ENCODE measurements at regions not wholly inside any gene's neighbourhood (a gene's known extent, or its start where the extent isn't known, plus 50 kb on each side); places are given as distances from the start of the nearest gene placed in this dataset.
A peak's percentile ranks its signal among the peaks of the same experiment; 100 is the strongest.
"Not testable (repeated sequence)": the region's sequence is repeated elsewhere in the genome, so short reads cannot be mapped to it uniquely, and the experiment has no call there.

- H3K27ac ChIP-seq (ENCODE audit: low read depth, low read length): peak overlapping the region; percentile 57
- H3K9me3 ChIP-seq (ENCODE audit: control insufficient read depth, insufficient read depth, low read length): not testable (repeated sequence)
Measured at GRCh38 chr1:143905214-143906179, 66.3 kb downstream of the FAM72C start.

GRCh38 chr1:143904622-143904979 lies 67.2 kb downstream of the FAM72C start:
- DNase-seq (ENCODE audit: low read depth in 4 of 6, low spot score in 6 of 6); H3K36me3 ChIP-seq (ENCODE audit: control insufficient read depth, insufficient read depth, low read length); H3K27me3 ChIP-seq (ENCODE audit: control insufficient read depth, insufficient read depth, low read length); H3K9me3 ChIP-seq (ENCODE audit: control insufficient read depth, insufficient read depth, low read length); H3K27ac ChIP-seq (ENCODE audit: low read depth, low read length); H3K4me1 ChIP-seq (ENCODE audit: control insufficient read depth, insufficient read depth, low read length): not testable (repeated sequence)
- H3K4me3 ChIP-seq (ENCODE audit: low read depth, low read length): peak overlapping the region; percentile 39
- no CpG with 5 or more reads among the region's 12 CpGs for WGBS (ENCODE audit: insufficient coverage)

More at GRCh38 chr1:143905214-143906179, 66.3 kb downstream of the FAM72C start:
- not testable (repeated sequence) for H3K4me1 ChIP-seq (ENCODE audit: control insufficient read depth, insufficient read depth, low read length); H3K27me3 ChIP-seq (ENCODE audit: control insufficient read depth, insufficient read depth, low read length); H3K36me3 ChIP-seq (ENCODE audit: control insufficient read depth, insufficient read depth, low read length)
- WGBS (ENCODE audit: insufficient coverage): 0% methylated on average over 17 of the region's 62 CpGs
- H3K4me3 ChIP-seq (ENCODE audit: low read depth, low read length): peak overlapping the region; percentile 42
- DNase-seq (ENCODE audit: low read depth in 4 of 6, low spot score in 6 of 6): peak; percentile 5 to 87 (median 31)

GRCh38 chr1:143903899-143904621 lies 67.7 kb downstream of the FAM72C start:
- H3K4me3 ChIP-seq (ENCODE audit: low read depth, low read length): peak overlapping the region; percentile 39
- H3K4me1 ChIP-seq (ENCODE audit: control insufficient read depth, insufficient read depth, low read length); H3K27me3 ChIP-seq (ENCODE audit: control insufficient read depth, insufficient read depth, low read length); H3K9me3 ChIP-seq (ENCODE audit: control insufficient read depth, insufficient read depth, low read length); H3K27ac ChIP-seq (ENCODE audit: low read depth, low read length); H3K36me3 ChIP-seq (ENCODE audit: control insufficient read depth, insufficient read depth, low read length): not testable (repeated sequence)
- WGBS (ENCODE audit: insufficient coverage): 3% methylated on average over 24 of the region's 48 CpGs
- DNase-seq (ENCODE audit: low read depth in 4 of 6, low spot score in 6 of 6): peak in 5 of 6 donors; percentile 6 to 68 (median 41)

DNA sequence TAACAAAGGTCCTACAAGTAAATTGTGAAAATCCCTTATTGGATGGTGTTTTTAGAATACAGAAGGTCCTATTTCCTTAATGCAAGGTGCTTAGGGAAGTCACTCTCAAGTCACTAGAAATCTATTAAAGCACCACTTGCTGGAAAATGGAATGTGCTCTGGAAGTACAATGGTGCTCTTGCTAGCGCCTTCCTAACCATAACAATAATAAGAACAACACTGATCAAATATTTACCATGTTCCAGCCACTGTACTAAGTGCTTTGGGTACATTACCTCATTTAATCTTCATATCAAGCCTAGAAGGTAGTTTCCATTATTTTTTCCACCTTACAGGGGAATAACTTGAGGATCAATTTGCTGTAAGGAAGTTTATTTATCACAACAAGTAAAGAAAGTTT lies 75.4 kb downstream of the FAM72C start:
- DNase-seq (ENCODE audit: low read depth in 4 of 6, low spot score in 6 of 6); H3K27me3 ChIP-seq (ENCODE audit: control insufficient read depth, insufficient read depth, low read length); H3K9me3 ChIP-seq (ENCODE audit: control insufficient read depth, insufficient read depth, low read length); H3K4me1 ChIP-seq (ENCODE audit: control insufficient read depth, insufficient read depth, low read length); H3K27ac ChIP-seq (ENCODE audit: low read depth, low read length); H3K4me3 ChIP-seq (ENCODE audit: low read depth, low read length); H3K36me3 ChIP-seq (ENCODE audit: control insufficient read depth, insufficient read depth, low read length): not testable (repeated sequence)
- no CpG with 5 or more reads among the region's 1 CpG for WGBS (ENCODE audit: insufficient coverage)

DNA sequence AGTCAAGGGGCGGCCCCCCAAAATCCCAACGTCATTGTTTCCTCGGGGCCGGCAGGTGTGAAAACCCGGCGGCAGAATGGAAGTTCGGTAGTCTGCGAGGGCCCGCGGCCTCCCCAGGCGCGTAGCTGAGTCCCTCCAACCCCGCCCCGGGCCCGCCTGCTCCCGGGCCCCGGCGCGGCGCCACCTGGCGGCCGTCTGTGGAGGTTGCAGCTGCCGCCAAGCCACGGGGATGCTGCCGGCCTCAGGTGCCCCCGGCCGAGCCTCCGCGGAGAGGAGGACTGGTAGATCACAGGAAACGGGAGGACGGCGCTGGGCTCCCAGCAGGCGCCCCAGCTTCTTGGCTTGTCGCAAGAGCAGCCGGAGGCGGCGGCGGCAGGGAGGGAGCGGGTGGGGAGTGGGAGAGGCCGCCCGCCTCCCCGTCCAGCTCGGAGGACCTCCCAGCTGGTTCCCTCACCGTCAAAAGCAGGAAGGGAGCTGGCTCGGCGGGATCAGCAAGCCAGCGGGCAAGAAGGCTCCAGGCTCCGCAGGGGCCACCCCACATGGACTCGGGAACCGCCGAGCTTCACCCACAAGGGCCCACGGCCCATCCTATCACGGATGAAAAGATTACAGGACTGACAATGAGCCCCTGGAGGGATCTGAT lies 86.7 kb downstream of the FAM72C start:
- peak; percentile 4 to 77 (median 16) for DNase-seq (ENCODE audit: low read depth in 4 of 6, low spot score in 6 of 6)
- H3K4me1 ChIP-seq (ENCODE audit: control insufficient read depth, insufficient read depth, low read length); H3K9me3 ChIP-seq (ENCODE audit: control insufficient read depth, insufficient read depth, low read length); H3K27me3 ChIP-seq (ENCODE audit: control insufficient read depth, insufficient read depth, low read length); H3K36me3 ChIP-seq (ENCODE audit: control insufficient read depth, insufficient read depth, low read length); H3K4me3 ChIP-seq (ENCODE audit: low read depth, low read length); H3K27ac ChIP-seq (ENCODE audit: low read depth, low read length): not testable (repeated sequence)
- WGBS (ENCODE audit: insufficient coverage): 0% methylated on average over 8 of the region's 53 CpGs

DNA sequence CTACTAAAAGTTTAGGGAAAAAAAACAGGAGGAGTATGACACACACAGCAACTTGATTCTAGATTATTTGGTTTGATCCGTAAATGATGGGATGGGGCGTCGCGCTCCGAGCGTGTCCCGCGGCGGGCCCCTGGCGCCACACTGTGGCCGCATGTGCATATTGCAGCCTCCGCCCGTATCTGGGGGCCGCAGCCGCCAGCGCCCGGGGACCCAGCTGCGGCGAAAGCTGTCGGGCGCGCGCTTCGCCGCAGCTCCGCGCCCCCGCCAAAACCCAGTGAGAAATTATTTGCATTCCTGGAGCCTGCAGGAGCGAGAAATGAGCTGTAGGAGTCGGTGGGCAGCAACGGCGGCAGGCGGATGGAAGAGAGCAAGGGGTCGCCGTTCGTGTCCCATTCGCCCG lies 87.3 kb downstream of the FAM72C start:
- not testable (repeated sequence) for DNase-seq (ENCODE audit: low read depth in 4 of 6, low spot score in 6 of 6); H3K36me3 ChIP-seq (ENCODE audit: control insufficient read depth, insufficient read depth, low read length); H3K4me3 ChIP-seq (ENCODE audit: low read depth, low read length); H3K27ac ChIP-seq (ENCODE audit: low read depth, low read length); H3K9me3 ChIP-seq (ENCODE audit: control insufficient read depth, insufficient read depth, low read length); H3K27me3 ChIP-seq (ENCODE audit: control insufficient read depth, insufficient read depth, low read length); H3K4me1 ChIP-seq (ENCODE audit: control insufficient read depth, insufficient read depth, low read length)
- WGBS (ENCODE audit: insufficient coverage): no CpG with 5 or more reads among the region's 38 CpGs

GRCh38 chr1:143879757-143880536 lies 91.8 kb downstream of the FAM72C start:
- WGBS (ENCODE audit: insufficient coverage): no CpG with 5 or more reads among the region's 4 CpGs
- H3K4me3 ChIP-seq (ENCODE audit: low read depth, low read length); DNase-seq (ENCODE audit: low read depth in 4 of 6, low spot score in 6 of 6); H3K36me3 ChIP-seq (ENCODE audit: control insufficient read depth, insufficient read depth, low read length); H3K27me3 ChIP-seq (ENCODE audit: control insufficient read depth, insufficient read depth, low read length); H3K4me1 ChIP-seq (ENCODE audit: control insufficient read depth, insufficient read depth, low read length); H3K9me3 ChIP-seq (ENCODE audit: control insufficient read depth, insufficient read depth, low read length); H3K27ac ChIP-seq (ENCODE audit: low read depth, low read length): not testable (repeated sequence)

GRCh38 chr1:143875947-143876346 lies 95.8 kb downstream of the FAM72C start:
- not testable (repeated sequence) for H3K4me3 ChIP-seq (ENCODE audit: low read depth, low read length); H3K27ac ChIP-seq (ENCODE audit: low read depth, low read length); H3K4me1 ChIP-seq (ENCODE audit: control insufficient read depth, insufficient read depth, low read length); H3K9me3 ChIP-seq (ENCODE audit: control insufficient read depth, insufficient read depth, low read length); DNase-seq (ENCODE audit: low read depth in 4 of 6, low spot score in 6 of 6); H3K27me3 ChIP-seq (ENCODE audit: control insufficient read depth, insufficient read depth, low read length); H3K36me3 ChIP-seq (ENCODE audit: control insufficient read depth, insufficient read depth, low read length)
- no CpG with 5 or more reads among the region's 5 CpGs for WGBS (ENCODE audit: insufficient coverage)

DNA sequence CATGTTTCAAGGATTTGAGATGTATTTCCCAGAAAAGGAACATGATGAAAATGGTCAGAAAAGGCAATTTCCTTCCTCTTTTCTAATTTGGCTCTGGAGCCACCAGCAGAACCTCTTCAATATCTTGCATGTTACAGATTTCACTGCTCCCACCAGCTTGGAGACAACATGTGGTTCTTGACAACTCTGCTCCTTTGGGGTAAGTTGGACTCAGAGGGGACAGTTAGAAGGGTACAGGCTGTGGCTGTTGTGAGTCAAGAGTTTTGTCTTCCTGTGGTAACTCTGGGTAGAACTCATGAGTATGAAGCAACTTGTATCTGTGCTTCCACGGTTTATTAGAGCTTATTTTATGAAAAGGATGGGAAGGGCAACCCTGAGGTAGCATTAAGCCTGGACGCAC lies 97.2 kb downstream of the FAM72C start:
- not testable (repeated sequence) for H3K9me3 ChIP-seq (ENCODE audit: control insufficient read depth, insufficient read depth, low read length); H3K4me1 ChIP-seq (ENCODE audit: control insufficient read depth, insufficient read depth, low read length); H3K36me3 ChIP-seq (ENCODE audit: control insufficient read depth, insufficient read depth, low read length); H3K4me3 ChIP-seq (ENCODE audit: low read depth, low read length); H3K27ac ChIP-seq (ENCODE audit: low read depth, low read length); H3K27me3 ChIP-seq (ENCODE audit: control insufficient read depth, insufficient read depth, low read length); DNase-seq (ENCODE audit: low read depth in 4 of 6, low spot score in 6 of 6)
- WGBS (ENCODE audit: insufficient coverage): no CpG with 5 or more reads among the region's 2 CpGs
